ENCODE measurements at regions not wholly inside any gene's neighbourhood (a gene's known extent, or its start where the extent isn't known, plus 50 kb on each side); places are given as distances from the start of the nearest gene placed in this dataset.

- no peak for TF ChIP-seq CTCF (IDR thresholded peaks at IDR 0.05 in 8 of 11, conservative IDR thresholded peaks at IDR 0.05 in 3 of 11)
- no peak for TF ChIP-seq POLR2AphosphoS5 (IDR thresholded peaks at IDR 0.05)
- no peak for TF ChIP-seq POLR2A (IDR thresholded peaks at IDR 0.05)
Measured at GRCh38 chr17:27958708-27959381, 65.7 kb upstream of the LYRM9 start.

Data from spleen (tissue), 7 donors.